ENCODE measurements at regions not wholly inside any gene's neighbourhood (a gene's known extent, or its start where the extent isn't known, plus 50 kb on each side); places are given as distances from the start of the nearest gene placed in this dataset.
A peak's percentile ranks its signal among the peaks of the same experiment; 100 is the strongest.

DNA sequence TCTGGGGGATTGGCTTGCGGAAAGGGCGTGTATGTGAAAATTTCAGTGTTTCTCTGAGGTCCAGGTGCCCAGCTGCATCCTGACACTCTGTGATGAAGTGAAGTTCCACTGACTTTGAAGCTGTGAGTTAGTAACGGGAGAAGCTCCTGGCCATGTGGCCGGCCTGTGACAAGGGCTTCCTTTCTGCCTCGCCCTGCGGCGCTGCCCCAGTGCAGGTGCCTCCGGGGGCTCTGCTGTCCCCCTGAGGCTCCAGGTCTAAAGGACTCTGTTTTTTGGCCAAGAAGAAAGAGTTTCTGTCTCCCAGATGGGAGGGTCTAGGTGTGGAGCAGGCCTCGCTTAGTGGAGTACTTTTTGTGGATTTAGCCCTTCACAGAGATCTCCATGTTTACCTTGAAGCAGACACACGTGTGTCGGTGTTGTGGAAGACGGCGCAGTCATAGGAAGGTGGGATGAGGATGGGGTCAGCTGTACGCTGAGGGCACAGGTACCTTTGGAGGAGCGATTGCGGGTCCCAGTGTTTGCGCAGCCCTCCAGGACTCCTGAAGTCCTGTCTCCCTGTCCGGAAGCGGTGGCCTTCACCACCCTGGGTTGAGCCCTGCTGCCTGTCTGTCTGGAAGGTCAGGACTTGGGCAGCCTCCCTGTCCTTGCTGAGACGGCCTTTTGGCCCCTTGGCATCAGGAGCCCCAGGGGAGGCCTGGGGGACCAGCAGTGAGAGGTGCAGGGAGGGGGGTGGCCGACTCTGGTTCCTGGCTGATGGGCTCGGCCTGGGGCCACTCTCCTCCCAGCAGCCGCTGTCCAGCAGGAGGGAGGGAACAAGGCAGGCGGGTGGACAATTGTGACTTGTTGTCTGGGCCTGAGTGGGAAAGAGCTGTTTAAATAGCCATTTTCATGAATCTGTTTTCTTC lies 1249.3 kb downstream of the BRD1 start:
- no peak for DNase-seq (ENCODE audit: low spot score)

DNA sequence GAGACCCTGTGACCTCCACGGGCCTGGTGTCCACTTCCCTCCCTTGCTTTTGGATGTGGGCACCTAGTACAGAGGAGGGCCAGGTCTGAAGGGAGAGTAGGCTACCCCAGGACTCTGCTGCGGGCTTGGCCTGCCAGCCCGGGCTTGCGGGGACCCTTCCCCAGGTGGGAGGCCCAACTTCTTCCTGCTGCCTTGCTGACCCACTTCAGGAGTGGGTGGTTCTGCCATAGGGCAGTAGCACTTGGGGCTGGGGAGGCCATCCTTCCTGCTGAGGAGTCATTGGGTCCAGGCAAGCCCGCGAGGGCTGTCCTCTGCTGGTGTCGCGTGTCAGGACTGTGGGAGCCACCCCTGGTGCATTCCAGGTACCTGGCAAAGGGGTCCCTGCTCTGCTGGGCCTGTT lies 1250.0 kb downstream of the BRD1 start:
- DNase-seq (ENCODE audit: low spot score): no peak

DNA sequence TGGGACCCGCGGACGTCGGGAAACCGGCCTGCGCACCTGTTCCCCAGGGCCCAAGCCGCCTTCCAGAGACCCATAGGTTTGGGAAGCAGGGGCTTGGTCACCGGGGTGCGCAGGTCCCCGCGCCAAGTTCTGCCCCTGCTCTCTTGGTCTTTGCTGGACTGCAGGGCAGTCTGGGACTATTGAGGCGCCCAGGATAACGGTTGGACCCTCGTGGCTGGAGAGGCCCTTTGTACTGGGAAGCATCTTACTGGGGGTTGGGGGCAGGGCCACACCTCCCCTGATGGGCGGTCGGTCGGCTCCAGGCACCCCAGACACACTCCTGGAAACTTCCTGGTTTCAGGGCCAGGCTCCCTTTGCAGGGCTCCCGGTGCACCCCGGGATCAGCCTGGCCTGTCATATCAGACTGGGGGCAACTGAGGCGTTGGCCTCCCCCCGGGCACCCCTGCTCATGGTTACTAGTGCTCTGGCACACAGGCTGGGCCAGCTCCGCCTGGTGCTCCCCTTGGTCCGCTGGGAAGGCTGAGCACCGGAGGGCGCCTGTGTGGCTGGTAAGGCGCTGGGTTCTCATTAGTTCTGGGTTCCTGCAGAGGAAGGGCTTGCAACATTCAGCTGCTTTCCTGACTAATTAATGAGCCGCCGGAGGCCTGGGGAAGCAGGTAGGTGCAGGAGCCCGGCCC lies 1250.5 kb downstream of the BRD1 start:
- no peak for DNase-seq (ENCODE audit: low spot score)

DNA sequence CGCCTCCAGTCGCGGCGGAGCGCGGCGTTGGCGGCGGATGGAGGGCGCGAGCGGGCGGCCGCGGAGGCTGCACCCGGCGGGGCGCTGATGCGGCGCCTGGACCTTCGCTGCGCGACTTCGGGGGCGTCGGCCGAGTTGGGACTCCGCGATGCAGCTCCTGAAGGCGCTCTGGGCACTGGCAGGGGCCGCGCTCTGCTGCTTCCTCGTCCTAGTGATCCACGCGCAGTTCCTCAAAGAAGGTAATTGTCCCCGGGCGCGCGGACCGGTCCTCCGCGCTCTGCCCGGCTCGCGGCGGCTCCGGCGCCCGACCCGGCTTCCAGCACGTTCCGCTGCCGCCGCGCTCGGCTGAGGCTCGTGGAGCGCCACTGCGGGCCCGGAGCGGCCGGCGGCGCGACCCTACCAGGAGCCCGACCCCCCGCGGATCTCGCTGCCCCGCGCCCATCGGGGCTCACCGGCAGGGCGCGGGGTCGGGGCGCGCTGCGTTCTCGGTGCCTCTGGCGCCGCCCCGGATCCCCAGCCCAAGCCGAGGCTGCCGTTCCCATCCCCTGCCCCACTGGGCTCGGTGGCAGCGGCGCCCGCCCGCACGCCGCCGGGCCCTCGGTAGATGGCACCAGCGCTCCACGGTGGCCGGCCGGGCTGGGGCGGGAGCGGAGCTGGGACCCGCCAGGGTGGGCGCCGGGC lies 1251.2 kb downstream of the BRD1 start:
- peak; percentile 71 for DNase-seq (ENCODE audit: low spot score)

DNA sequence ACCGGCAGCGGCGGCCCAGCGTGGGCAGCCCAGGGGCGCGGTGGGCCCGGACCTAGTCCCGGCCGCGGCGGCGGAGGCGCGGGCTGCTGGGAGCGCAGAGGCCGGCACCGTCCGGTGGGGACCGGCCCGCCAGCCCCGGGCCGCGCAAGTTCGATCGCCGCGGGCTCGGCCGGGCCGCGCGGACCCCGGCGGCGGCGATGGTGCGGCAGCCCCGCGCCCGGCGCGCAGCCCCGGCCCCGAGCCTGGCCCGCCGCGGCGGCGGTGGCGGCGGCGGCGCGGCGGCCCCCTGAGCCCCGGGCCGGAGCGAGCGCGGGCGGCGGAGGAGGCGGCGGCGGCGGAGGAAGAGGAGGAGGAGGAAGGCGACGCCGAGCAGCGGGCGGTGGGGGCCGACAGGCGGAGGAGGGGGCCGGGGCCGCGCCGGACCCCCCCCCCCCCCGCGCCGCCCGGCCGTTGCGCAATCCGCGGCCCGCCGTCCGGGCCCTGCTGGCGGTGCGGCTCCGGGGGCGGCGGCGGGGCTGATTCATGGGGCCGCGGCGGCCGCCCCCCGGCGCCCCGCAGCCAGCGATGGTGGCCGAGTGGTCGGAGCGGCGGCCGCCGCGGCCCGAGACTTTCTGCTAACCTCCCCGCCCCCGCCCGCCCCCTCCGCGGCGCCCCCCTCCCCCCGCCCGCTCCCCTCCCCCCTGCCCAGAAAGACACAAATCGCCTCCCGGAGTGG lies 1251.9 kb downstream of the BRD1 start:
- no peak for DNase-seq (ENCODE audit: low spot score)

DNA sequence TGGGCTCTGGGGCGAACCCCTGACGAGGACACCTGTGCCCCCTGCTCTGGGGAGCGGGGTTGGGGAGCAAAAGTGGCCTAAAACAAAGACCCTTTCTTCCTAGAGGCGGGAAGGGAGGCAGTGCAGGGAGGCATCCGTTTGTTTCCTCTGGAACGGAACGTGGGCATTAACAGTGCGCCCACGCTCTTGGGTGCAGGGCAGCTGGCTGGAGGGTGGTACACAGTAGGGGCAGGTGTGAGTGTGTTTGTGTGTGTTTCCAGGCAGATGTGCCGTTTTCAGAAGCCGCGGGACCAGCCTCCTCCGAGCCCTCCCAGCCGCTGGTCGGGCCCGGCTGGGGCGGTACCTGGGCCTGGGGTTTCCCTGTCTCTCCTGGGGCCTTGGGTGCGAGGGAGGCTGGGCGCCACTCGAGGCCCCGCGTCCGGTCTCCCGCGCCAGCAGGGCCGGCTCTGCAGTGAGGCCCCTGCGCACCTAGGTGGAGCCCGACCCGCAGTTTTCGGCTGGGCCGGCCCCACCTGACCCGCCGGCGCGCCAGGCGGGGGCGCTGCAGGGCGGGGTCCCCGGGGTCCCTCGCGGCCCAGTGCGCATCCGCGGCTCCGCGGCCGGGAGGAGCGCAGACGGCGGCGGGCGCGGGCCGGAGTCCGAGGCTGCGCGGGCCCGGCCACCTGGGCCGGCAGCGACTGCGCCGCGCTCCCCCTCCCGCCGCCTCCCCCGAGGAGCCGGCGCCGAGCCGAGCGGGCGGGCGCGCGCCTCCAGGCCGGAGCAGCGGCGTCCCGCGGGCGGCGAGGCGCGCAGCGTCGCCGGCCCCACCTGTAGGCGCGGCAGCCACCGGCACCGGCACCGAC lies 1252.7 kb downstream of the BRD1 start:
- peak; percentile 88 for DNase-seq (ENCODE audit: low spot score)

DNA sequence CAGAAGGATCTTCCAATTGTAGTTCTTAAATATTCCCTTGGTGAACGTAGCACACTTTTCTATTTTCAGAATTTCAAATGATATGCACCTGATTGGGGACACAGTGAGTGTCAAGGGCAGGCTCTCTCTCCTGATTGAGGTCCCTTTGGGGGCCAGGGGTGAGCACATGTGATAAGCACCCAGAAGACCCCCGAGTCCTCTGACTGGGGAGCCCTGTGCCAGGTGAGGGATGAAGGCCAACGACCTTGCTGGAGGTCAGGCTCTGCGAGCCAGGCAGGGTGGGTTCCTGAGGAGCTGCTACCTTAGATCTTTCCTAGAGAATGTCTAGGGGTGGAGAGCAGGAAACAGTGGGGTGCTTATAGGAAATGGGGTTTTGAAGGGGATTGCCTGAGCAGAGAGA lies 1253.9 kb downstream of the BRD1 start:
- DNase-seq (ENCODE audit: low spot score): no peak

DNA sequence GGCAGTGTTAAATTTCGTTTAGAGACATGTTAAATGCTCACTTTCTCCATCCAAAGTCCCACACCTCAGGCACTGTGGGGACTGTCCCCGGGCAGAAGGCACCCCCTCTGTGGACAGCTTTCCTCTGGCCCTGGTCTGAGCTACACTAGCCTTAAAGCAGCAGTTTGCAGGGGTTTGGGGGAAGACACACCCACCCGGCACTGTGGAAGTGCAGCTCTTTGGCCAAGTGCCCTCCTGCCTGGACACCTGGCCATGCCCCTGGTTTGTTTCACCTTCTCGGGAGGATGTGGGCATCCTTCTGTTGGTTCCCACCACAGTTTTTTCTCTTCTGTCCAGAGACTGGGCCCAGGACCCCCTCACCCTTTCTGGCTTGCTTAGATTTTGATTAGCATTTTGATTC lies 1254.7 kb downstream of the BRD1 start:
- DNase-seq (ENCODE audit: low spot score): no peak

DNA sequence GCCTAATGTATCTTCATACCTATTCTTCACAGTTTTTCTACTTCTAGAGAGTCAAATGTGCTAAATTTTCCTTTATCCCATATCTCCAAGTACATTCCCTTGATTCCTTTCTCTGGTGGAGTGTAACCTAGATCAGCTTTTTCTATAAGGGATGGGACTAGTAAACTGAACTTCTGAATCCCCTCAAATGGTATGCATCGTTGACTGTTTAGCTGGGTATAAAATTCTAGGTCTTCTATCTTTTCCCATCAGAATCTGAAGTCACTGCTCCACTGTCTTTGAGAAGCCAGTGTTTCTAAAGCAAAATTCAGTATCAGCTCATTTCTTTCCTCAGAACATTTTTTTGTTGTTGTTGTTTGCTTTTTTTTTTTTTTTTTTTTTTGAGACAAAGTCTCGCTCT lies 1256.8 kb downstream of the BRD1 start:
- DNase-seq (ENCODE audit: low spot score): no peak

DNA sequence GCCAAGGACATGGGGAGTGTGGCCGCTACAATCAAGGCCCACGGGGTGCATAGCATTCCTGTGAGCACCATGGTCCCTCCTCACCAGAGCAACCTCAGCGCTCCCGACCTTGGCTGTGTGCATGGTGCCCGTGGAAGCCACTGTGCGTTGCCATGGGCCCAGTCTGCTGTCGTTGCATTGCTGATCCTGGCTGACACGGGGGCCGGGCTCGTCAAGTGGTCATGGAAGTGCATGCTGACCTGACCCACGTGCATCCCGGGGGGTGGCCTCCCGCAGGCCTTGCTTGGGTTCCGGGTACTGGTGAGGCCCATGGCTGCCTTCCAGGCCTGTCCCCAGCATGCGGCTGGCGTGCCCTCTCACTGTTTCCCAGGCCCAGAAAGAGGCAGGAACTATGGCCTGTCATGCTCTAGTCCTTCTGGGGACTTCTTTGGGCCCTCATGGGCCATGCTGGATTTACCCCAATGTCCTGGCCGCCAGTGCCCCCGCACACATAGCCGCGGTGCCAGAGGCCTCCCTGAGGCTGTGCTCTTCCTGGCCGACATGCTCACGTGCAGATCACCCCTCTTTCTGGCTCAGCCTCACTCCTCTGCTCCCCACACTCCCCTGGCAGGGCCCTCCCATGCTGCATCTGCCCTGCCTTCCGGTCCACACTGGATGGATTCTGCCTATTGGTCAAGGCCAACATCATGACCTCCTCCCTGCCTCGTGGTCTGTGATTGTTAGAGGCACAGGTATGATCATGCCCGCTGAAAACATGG lies 1258.0 kb downstream of the BRD1 start:
- DNase-seq (ENCODE audit: low spot score): no peak

DNA sequence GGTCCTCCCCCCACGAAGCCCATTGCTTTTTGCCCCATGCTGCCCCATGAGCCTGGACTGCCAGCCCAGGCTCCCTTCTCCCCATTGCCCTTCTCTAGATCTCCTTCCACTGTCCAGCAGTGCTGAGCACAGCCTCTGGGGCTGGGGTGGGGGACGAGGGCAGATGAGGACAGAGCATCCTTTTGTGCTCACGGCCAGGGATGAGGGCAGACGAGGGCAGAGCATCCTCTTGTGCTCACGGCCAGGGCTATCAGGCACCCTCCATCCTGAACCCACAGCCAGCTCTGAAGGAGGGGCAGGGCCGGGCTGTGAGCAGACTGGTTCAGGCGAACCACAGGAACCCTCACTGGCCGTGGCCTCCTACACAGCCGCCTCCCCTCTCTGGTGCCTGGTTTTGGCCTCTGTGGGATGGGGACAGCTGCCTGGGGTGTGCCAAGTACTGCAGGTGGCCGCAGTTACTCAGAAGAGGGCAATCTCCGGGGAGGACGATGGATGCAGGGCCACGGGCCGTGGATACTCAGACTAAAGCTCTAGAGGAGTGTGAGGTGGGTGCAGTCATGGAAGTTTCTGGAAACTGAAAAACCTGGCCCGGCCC lies 1258.8 kb downstream of the BRD1 start:
- DNase-seq (ENCODE audit: low spot score): no peak

DNA sequence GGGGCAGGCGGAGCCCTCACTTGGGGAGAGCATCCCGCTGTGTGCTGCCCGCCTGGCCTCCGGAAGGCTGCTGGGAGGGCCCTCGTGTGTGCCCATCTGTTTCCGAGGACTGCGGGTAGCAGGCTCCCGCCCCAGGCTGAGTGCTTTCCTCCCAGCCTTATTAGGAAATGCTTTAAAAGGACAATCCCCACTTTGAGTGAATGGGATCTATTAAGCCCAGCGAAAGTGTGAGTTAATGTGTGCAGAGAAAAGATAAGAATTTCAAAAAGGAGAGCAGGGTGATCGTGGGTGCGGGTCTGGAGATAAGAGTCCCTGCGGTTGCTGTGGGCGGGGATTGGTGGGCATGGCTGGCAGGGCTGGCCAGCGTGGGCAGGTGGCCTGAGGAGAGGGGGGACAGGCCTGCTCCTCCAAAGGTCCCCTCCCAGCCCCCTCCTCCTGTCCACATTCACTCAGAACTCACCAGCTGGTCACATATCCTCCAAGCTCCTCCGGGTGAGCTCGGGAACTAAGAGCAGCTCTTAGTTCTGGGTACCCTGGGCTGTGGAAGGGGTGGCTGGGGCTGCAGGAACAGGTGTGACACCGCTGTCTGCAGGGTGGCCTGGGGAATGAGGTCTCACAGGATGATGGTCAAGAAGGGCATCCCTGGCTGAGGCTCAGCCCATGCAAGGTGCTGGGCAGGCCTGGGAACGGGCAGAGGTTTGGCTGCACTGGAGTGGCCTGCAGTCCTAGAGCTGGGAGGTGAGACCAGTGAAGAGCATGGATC lies 1260.3 kb downstream of the BRD1 start:
- DNase-seq (ENCODE audit: low spot score): peak; percentile 82

DNA sequence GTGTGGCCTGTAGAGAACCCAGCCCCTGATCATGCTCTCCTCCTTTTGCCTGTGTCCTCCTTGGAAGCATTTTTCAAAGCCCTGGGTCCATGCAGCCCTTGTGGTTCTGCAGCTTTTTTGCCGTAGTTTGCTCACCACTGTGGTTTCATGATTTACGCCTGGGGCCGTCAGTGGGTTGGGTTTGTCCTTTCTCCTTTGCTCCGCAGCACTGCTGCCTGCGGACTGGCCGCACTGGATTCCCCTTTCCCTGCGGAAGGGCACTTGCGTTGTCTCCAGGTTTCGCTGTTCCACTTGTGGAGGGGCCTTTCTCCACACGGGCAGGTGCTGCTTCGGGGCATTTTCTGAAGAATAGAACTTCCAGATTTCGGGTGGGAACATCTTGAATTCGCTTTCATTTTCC lies 1260.9 kb downstream of the BRD1 start:
- peak; percentile 79 for DNase-seq (ENCODE audit: low spot score)

DNA sequence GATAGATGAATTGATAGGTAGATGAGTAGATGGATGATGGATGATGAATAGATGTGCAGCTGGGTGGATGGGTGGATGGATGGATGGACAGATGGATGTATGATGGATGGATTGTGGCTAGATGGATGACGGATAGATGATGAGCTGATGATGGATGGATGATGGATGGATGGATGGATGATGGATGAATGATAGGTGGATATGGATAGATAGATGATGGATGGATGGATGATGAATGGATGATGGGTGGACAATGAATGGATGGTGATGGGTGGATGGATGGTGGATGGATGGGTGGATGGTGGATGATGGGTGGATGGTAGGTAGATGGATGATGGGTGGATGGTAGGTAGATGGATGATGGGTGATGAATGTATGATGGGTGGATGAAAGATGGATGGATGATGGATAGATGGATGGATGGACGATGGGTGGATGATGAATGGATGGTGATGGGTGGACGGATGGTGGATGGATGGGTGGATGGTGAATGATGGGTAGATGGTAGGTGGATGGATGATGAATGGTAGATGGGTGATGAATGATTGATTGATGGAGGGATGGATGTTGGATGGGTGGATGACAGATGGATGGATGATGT lies 1261.7 kb downstream of the BRD1 start:
- DNase-seq (ENCODE audit: low spot score): no peak

DNA sequence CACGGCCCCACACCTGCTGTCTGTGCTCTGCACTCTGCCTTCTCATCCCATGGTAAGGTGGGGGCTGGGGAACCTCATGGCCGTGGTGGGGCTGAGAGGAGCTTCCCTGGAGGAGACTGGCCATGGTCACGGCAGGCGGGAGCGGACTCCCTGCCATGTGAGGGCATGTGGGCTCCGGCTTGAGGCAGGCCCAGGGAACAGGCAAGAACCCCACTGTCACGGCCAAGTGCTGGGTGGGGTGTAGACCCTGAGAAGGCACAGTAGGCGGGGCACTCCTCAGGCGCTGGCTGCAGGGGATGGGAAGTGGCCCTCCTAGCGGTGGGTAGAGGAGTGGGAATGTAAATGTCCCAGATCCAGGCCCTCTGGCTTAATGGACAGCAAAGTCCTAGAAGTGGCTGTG lies 1262.7 kb downstream of the BRD1 start:
- DNase-seq (ENCODE audit: low spot score): no peak

DNA sequence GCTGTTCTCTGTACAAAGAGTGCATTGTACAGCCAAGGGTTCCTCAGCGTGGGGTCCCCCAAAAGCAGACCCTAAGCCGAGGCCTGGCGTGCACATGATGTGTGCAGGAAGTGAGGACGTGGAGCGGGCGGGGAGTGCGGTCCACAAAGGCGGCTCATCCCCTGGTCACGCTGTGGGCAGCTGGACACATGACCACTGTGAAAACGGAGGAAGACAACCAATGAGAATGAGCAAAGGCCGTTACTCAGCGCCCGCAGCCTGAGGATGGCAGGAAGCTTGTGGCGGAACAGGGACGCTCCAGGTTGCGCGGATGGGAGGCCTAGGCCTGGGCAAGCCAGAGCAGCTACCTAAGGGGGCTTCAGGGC lies 1263.7 kb downstream of the BRD1 start:
- no peak for DNase-seq (ENCODE audit: low spot score)

DNA sequence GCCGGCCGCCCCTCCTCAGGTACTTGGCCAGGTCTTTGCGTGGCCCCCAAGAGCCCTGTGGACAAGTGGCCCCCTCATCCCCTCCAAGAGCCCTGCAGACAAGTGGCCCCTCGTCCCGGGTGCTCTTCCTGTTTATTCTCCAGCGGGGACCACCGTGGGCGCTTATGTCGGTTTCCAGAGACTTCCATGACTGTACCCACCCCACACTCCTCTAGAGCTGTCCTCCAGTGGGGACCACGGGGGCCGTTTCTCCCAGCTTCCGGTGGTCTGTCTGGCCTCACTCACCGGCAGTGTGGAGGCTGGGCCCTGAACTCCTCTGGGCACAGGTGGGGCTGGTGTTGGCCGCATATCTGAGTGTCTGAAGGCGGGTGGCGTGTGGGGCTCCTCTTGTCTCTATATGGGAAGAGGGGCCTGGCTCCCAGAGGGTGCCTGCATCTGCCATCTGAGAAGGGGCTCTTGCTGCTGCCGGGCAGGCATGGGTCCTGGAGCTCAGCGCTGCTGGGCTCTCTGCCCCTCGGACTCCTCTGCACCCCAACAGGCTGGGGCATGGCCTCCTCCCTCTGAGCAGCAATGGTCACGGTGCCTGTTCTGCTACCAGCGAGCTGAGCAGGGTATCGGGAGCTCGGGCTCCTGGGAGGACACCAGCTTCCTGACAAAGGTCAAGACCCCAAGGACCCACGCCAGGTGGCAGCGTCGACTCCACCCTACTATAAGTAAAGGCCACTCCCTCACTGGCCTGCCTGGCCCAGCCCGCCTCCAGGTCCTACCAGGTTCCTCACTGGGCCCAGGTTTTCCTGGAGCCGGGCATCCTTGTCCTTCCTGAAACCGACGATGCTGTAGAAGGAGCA lies 1264.3 kb downstream of the BRD1 start:
- no peak for DNase-seq (ENCODE audit: low spot score)

DNA sequence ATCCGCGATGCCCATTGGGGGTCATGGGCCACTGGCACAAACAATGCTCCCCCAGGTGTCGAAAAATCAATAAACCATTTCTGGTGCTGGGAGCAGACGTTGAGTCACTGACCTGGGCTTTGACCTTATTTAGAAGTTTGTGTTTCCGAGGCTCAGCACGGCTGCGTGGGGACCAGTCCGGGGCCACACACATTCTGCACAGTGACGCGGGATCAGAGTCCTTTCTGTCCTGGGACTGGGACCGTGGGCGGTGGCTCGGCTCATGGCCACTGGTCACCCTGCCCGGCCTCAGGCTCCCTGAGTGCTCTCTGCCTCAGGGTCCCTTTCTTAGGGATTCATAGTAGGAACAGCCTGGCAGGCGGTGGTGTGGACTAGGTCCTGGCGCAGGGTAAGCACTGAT lies 1266.0 kb downstream of the BRD1 start:
- no peak for DNase-seq (ENCODE audit: low spot score)

All from AG08395 (cell line).